Right lobe of liver (tissue), 4 donors: ENCODE measurements at regions not wholly inside any gene's neighbourhood (a gene's known extent, or its start where the extent isn't known, plus 50 kb on each side); places are given as distances from the start of the nearest gene placed in this dataset.

Source experiments
- POLR2A ChIP-seq: fragments of 450-650 bp; IDR thresholded peaks from one replicate; pipeline ENCODE4 v1.6.1; 2017; ENCODE audit warnings: antibody characterized with exemption, mild to moderate bottlenecking
- TF ChIP-seq, protein P1 (sequence below), 4 donors: fragments of 200-600 bp in 3 of 4; fragments of 450-650 bp in 1 of 4; IDR thresholded peaks; one replicate each; pipeline versions ENCODE4 v1.5.1 to v1.8.0; 2016 to 2022; ENCODE audit warnings: antibody characterized with exemption in 4 of 4, mild to moderate bottlenecking in 2 of 4
- donor health status: DM: no; HTN: no; CAD: no.
- donor health status: DM: no; HTN: no; CAD: no.
- donor health status: DM: no; HTN: yes; CAD: no.

- TF ChIP-seq, protein P1, sequence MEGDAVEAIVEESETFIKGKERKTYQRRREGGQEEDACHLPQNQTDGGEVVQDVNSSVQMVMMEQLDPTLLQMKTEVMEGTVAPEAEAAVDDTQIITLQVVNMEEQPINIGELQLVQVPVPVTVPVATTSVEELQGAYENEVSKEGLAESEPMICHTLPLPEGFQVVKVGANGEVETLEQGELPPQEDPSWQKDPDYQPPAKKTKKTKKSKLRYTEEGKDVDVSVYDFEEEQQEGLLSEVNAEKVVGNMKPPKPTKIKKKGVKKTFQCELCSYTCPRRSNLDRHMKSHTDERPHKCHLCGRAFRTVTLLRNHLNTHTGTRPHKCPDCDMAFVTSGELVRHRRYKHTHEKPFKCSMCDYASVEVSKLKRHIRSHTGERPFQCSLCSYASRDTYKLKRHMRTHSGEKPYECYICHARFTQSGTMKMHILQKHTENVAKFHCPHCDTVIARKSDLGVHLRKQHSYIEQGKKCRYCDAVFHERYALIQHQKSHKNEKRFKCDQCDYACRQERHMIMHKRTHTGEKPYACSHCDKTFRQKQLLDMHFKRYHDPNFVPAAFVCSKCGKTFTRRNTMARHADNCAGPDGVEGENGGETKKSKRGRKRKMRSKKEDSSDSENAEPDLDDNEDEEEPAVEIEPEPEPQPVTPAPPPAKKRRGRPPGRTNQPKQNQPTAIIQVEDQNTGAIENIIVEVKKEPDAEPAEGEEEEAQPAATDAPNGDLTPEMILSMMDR (IDR thresholded peaks at IDR 0.05) = no peak
- no peak for TF ChIP-seq POLR2A
These were observed 239.1 kb downstream of the SEC14L1 start for GRCh38 chr17:77379832-77380231.
